Panc1 (cell line): ENCODE measurements at regions not wholly inside any gene's neighbourhood (a gene's known extent, or its start where the extent isn't known, plus 50 kb on each side); places are given as distances from the start of the nearest gene placed in this dataset.

Experiments used
- ATAC-seq: fragments of 200-7000 bp; cut with Tn5 transposase; 2 replicates; pipeline ENCODE4 v1.9.1; 2020; ENCODE audit warnings: mild to moderate bottlenecking, moderate library complexity
- BruUV-seq: library from RNA; stranded (reverse); fragments of 400-500 nt; replicated peaks from 2 replicates; lab custom pipeline; 2021; lab: Mats Ljungman, UMichigan
- CTCF ChIA-PET: fragments of 300-600 bp; sonication (Branson Sonifier 250); formaldehyde crosslinking; loops from one replicate; lab custom pipeline; 2022; ENCODE audit warnings: antibody characterized with exemption; lab: Charles Lee
- POLR2A ChIA-PET: fragments of 300-600 bp; sonication (Branson Sonifier 250); formaldehyde crosslinking; loops from one replicate; lab custom pipeline; 2022; ENCODE audit warnings: antibody characterized with exemption; lab: Charles Lee
- DNase-seq: peaks from one replicate; pipeline ENCODE4 v3.0.0-alpha.2; 2010; ENCODE audit warnings: low read depth, low spot score
- H3K27ac ChIP-seq: 2 replicates; pipeline ENCODE4 v1.5.1; 2011; ENCODE audit warnings: mild to moderate bottlenecking, low read length, inconsistent platforms
- H3K27me3 ChIP-seq: fragments of 200-500 bp; sonication (Bioruptor generic); 2 replicates; pipeline ENCODE4 v1.6.0; 2014; ENCODE audit warnings: low read length, inconsistent platforms; ENCODE audit not compliant: control insufficient read depth, insufficient read depth
- H3K36me3 ChIP-seq: fragments of 200-500 bp; sonication (Bioruptor generic); 2 replicates; pipeline ENCODE4 v1.5.1; 2014; ENCODE audit warnings: inconsistent platforms, mild to moderate bottlenecking, low read length, moderate library complexity; ENCODE audit not compliant: control insufficient read depth, insufficient read depth
- H3K4me1 ChIP-seq: 2 replicates; pipeline ENCODE4 v1.5.1; 2011; ENCODE audit warnings: inconsistent platforms, mild to moderate bottlenecking, low read length, moderate library complexity; ENCODE audit not compliant: control insufficient read depth, insufficient read depth
- H3K4me3 ChIP-seq, 2 experiments: 2 replicates each; pipeline ENCODE4 v1.5.1; 2011 to 2012; ENCODE audit warnings: low read depth in 2 of 2, low read length in 2 of 2, mild to moderate bottlenecking in 2 of 2, inconsistent platforms in 1 of 2, moderate library complexity in 1 of 2
- H3K9me3 ChIP-seq: fragments of 200-500 bp; sonication (Bioruptor generic); 2 replicates; pipeline ENCODE4 v1.5.1; 2014; ENCODE audit warnings: low read depth, mild to moderate bottlenecking, inconsistent platforms, low read length, moderate library complexity; ENCODE audit not compliant: control insufficient read depth, insufficient read depth
- CTCF ChIP-seq: fragments of 450-650 bp; IDR thresholded peaks from 2 replicates; pipeline ENCODE4 v1.5.1; 2017; ENCODE audit warnings: mild to moderate bottlenecking
- POLR2AphosphoS5 ChIP-seq: IDR thresholded peaks from 2 replicates; pipeline ENCODE4 v1.6.1; 2012; ENCODE audit warnings: mild to moderate bottlenecking, low read depth, low read length, moderate library complexity
- REST ChIP-seq, 2 experiments: IDR thresholded peaks; 2 replicates each; pipeline ENCODE4 v1.6.1; 2011 to 2012; ENCODE audit warnings: low read depth in 2 of 2, control low read depth in 1 of 2, low read length in 1 of 2, mild to moderate bottlenecking in 1 of 2, moderate library complexity in 1 of 2; ENCODE audit not compliant: insufficient read depth in 1 of 2
- SIN3A ChIP-seq: IDR thresholded peaks from 2 replicates; pipeline ENCODE4 v1.6.1; 2012; ENCODE audit warnings: low read depth, mild to moderate bottlenecking, low read length, moderate library complexity, borderline replicate concordance; ENCODE audit not compliant: insufficient read depth
- TCF7L2 ChIP-seq: IDR thresholded peaks from 2 replicates; pipeline ENCODE4 v1.6.1; 2011; ENCODE audit warnings: mild to moderate bottlenecking, low read depth, low read length, inconsistent platforms
- in situ Hi-C: cut with HindIII; loops from 2 replicates; pipeline ENCODE4 v1.10.0; 2016; ENCODE audit warnings: low sequenced_read_pairs, low pct_unique_long_range_greater_than_20kb
- intact Hi-C: fragments of 100-400 bp; cut with micrococcal nuclease; formaldehyde crosslinking; loops from one replicate; pipeline ENCODE4 v1.10.0; 2022; ENCODE audit not compliant: unreplicated experiment

- Histone ChIP-seq H3K4me1 (no peaks in the 10 kb centered on the region), H3K36me3 (no peaks in the 10 kb centered on the region), H3K27me3 (no peaks in the 10 kb centered on the region), H3K4me3 (no peak overlapping the region), H3K27ac (no peak overlapping the region), H3K9me3 (no peaks in the 10 kb centered on the region)
- in situ Hi-C loops = no loop called here
- TF ChIP-seq REST (IDR thresholded peaks at IDR 0.05; ENCODE audit: insufficient read depth in 1 of 2, low read depth in 2 of 2, low read length in 1 of 2) = no peak
- TF ChIP-seq TCF7L2 = no peak
- TF ChIP-seq CTCF = no peak
- TF ChIP-seq POLR2AphosphoS5 = no peak
- no peak for TF ChIP-seq SIN3A
- BruUV-seq = no TSS peak
- intact Hi-C loops = no loop called here
- ChIA-PET POLR2A (no interaction called here), CTCF (no interaction called here)
- DNase-seq (no peak), ATAC-seq (no peak)
Measured at GRCh38 chr1:221039616-221040015, 160.4 kb downstream of the HLX start.

- no peak for TF ChIP-seq REST (IDR thresholded peaks at IDR 0.05; ENCODE audit: insufficient read depth in 1 of 2, low read depth in 2 of 2, low read length in 1 of 2)
- TF ChIP-seq CTCF = no peak
- no peak for TF ChIP-seq SIN3A
- TF ChIP-seq TCF7L2 = no peak
- no peak for TF ChIP-seq POLR2AphosphoS5
- no peaks in the 10 kb centered on the region for H3K4me1 ChIP-seq
- no TSS peak for BruUV-seq
- intact Hi-C loops (no loop called here), in situ Hi-C loops (no loop called here)
- ChIA-PET CTCF (no interaction called here), POLR2A (no interaction called here)
- H3K36me3 ChIP-seq = no peaks in the 10 kb centered on the region
- no peak for ATAC-seq
- H3K9me3 ChIP-seq = no peaks in the 10 kb centered on the region
- H3K27me3 ChIP-seq = no peaks in the 10 kb centered on the region
- no peak overlapping the region for H3K4me3 ChIP-seq
- DNase-seq = no peak
- H3K27ac ChIP-seq = no peak overlapping the region
Measured at GRCh38 chr1:221040101-221040500, 160.9 kb downstream of the HLX start.
